ENCODE measurements at regions not wholly inside any gene's neighbourhood (a gene's known extent, or its start where the extent isn't known, plus 50 kb on each side); places are given as distances from the start of the nearest gene placed in this dataset.

GRCh38 chr9:660227-660626, 181.3 kb upstream of the DMRT1 start:
- DNase-seq (ENCODE audit: low spot score in 2 of 2) (no peak), FAIRE-seq (no peak)

- FAIRE-seq (no peak), DNase-seq (ENCODE audit: low spot score in 2 of 2) (no peak)
Observed at GRCh38 chr9:663541-663940, 178.0 kb upstream of the DMRT1 start.

- FAIRE-seq = no peak
Observed at GRCh38 chr9:665296-665695, 176.2 kb upstream of the DMRT1 start.

GRCh38 chr9:671997-672396, 169.5 kb upstream of the DMRT1 start:
- FAIRE-seq (no peak), DNase-seq (ENCODE audit: low spot score in 2 of 2) (no peak)

More at GRCh38 chr9:665296-665695, 176.2 kb upstream of the DMRT1 start:
- no peak for DNase-seq (ENCODE audit: low spot score in 2 of 2)

- FAIRE-seq = no peak
- DNase-seq (ENCODE audit: low spot score in 2 of 2) = no peak
Observed at GRCh38 chr9:672851-673250, 168.6 kb upstream of the DMRT1 start.

- FAIRE-seq (no peak), DNase-seq (ENCODE audit: low spot score in 2 of 2) (no peak)
Observed at GRCh38 chr9:673264-673965, 168.1 kb upstream of the DMRT1 start.

- no peak for FAIRE-seq
- DNase-seq (ENCODE audit: low spot score in 2 of 2) = no peak
Observed at GRCh38 chr9:673966-674526, 167.5 kb upstream of the DMRT1 start.

- DNase-seq (ENCODE audit: low spot score in 2 of 2) = no peak
- no peak for FAIRE-seq
Observed at GRCh38 chr9:675697-676370, 165.7 kb upstream of the DMRT1 start.

- DNase-seq (ENCODE audit: low spot score in 2 of 2) (no peak), FAIRE-seq (no peak)
Observed at GRCh38 chr9:676780-677438, 164.6 kb upstream of the DMRT1 start.

GRCh38 chr9:677461-678097, 163.9 kb upstream of the DMRT1 start:
- FAIRE-seq (no peak), DNase-seq (ENCODE audit: low spot score in 2 of 2) (no peak)

- FAIRE-seq (no peak), DNase-seq (ENCODE audit: low spot score in 2 of 2) (no peak)
Observed at GRCh38 chr9:678897-679296, 162.6 kb upstream of the DMRT1 start.

GRCh38 chr9:679462-679861, 162.0 kb upstream of the DMRT1 start:
- no peak for DNase-seq (ENCODE audit: low spot score in 2 of 2)
- FAIRE-seq = no peak

- DNase-seq (ENCODE audit: low spot score in 2 of 2) = no peak
- no peak for FAIRE-seq
Observed at GRCh38 chr9:680106-680505, 161.4 kb upstream of the DMRT1 start.

GRCh38 chr9:682633-683508, 158.6 kb upstream of the DMRT1 start:
- DNase-seq (ENCODE audit: low spot score in 2 of 2) (no peak), FAIRE-seq (no peak)

- FAIRE-seq (no peak), DNase-seq (ENCODE audit: low spot score in 2 of 2) (no peak)
Observed at GRCh38 chr9:683509-684021, 157.9 kb upstream of the DMRT1 start.

- FAIRE-seq = no peak
Observed at GRCh38 chr9:684054-684890, 157.2 kb upstream of the DMRT1 start.

GRCh38 chr9:684941-685340, 156.6 kb upstream of the DMRT1 start:
- FAIRE-seq = no peak
- no peak for DNase-seq (ENCODE audit: low spot score in 2 of 2)

More at GRCh38 chr9:684054-684890, 157.2 kb upstream of the DMRT1 start:
- DNase-seq (ENCODE audit: low spot score in 2 of 2) = no peak

- FAIRE-seq = no peak
- DNase-seq (ENCODE audit: low spot score in 2 of 2) = no peak
Observed at GRCh38 chr9:686321-686813, 155.1 kb upstream of the DMRT1 start.
